Esophagus mucosa (tissue), 1 donor: ENCODE measurements at regions not wholly inside any gene's neighbourhood (a gene's known extent, or its start where the extent isn't known, plus 50 kb on each side); places are given as distances from the start of the nearest gene placed in this dataset.
A peak's percentile ranks its signal among the peaks of the same experiment; 100 is the strongest.

Experiments
- ATAC-seq: fragments of 200-7000 bp; cut with Tn5 transposase; one replicate; pipeline ENCODE4 v1.9.1; 2020
- donor health status: DM: yes; HTN: yes; CAD: no.

DNA sequence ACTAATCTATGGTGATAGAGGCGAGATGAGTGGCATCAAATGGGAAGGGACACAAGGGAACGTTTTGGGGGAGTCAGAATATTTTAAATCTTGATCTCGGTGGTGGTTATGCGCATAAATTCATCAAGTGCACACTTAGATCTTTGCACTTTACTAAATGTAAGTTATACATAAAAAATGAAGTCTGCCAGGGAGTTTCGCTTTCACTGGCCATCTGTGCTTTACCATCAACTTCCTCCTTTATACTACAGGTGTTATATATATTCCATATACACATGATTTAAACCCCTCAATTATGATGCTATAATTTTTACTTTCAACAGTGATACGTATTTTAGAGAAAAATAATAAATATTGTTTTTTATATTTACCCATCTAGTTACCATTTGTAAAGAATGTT is 97.6 kb upstream of the AKIRIN2 start:
- no peak for ATAC-seq

DNA sequence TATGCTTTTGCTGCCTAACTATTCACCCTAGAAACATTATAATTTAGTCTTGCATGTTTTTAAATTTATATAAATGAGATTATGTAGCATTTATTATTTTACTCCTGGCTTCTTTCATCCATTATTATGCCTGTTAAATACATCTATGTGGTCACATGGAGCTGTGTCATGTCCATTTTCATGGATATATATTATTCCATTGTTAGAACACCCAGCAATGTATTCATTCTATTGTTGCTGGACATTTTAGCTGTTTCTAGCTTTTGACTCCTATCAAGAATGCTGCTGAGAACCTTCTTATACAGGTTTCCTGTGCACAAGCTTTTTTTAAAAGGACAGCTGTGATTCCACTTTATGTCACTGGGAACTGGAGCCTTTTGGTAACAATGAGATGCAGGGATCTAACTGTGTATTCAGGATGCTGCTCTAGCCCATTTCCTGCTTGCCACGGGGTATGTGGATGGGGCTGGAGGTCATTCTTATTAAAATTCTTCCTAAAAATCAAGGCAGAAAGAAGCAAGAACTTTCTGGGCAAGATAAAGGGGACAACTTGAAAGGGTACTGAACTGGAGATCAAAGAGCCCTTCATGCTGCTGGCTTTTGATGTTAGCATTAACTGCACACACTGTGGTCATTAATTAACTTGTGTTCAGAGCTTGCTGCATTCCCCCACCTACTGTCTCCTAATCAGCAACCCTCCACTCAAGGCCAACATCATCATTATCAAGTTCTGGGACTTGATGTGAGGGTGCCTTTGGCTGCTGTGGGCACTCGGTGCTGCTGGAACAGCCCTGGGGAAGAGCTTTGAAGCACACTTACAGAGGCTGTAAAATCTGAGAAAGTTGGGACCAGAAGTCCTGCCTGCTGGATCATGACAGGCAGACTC is 96.6 kb upstream of the AKIRIN2 start:
- no peak for ATAC-seq

DNA sequence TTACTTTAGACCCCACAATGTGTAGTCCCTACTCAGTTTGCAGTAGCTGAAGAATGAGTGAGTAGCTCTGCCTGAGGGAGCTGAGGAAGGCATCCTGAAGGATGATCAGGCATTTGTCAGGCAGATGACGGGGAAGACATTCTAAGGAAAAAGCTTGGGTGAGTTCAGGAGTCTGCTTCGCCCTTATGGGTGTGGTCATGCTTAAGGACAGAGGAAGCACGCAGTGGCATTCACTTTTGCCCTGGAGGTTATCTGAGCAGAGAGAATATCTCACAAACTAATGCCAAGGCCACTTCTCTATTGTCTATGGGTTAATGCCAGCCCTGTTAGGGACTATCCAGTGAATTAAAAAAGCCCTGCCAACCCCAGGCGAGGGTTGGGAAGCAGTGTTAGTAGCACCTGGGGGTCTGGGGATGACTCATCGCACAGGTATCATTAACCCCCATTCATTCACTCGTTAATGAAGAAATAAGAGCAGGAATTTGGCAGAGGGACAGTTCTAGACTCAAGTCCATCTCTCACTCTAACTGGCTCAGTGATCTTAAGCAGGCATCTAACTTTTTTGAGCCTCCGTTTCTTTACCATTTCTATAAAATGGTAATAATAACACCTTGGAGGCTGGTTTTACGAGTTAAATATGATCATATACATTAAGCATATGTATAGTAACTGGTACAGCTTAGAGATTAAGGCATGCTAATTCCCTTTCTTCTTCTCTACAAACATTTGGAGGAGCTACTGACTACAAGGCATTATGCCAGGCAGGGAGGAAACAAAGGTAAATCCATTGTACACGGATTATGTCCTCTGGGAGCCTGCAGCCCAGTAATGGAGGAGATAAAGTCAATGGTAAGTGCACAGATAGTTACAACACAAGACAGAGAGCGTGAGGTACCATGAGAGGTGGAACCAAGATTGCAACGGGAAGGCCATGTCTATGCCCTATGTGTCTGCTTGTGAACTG is 93.2 kb upstream of the AKIRIN2 start:
- peak; percentile 70 for ATAC-seq

DNA sequence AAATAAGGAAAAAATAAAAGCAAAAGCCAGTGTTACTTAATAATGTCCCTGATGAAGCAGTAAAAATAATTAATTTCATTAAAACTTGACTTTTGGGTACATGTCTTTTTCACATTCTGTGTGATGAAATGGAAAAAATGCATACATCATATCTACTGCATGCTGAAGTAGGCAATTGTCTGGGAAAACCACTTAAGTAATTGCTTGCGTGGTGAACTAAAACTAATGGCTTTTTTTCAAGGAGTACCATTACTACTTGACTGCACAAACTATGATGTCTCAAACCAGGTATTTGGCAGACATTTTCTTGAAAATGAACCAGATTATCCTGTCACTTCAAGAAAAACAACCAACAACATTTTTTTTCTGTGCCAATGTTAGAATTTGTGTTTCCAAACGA is 91.3 kb upstream of the AKIRIN2 start:
- no peak for ATAC-seq

DNA sequence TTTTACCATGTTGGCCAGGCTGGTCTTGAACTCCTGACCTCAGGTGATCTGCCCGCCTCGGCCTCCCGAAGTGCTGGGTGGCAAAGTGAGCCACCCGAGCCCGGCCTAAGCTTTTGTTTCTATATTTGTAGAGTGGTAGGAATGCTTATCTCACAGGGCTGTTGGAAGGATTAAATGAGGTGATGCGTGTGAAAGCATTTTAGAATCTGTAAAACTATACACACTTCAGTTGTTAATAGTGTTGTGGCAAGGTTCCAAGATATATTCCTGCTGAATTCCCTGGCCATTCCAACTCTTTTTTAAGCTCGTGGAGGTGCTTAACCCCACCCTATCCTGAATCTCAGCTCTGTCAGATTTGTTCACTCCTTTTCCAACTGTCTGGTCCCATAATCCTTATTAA is 89.9 kb upstream of the AKIRIN2 start:
- no peak for ATAC-seq

DNA sequence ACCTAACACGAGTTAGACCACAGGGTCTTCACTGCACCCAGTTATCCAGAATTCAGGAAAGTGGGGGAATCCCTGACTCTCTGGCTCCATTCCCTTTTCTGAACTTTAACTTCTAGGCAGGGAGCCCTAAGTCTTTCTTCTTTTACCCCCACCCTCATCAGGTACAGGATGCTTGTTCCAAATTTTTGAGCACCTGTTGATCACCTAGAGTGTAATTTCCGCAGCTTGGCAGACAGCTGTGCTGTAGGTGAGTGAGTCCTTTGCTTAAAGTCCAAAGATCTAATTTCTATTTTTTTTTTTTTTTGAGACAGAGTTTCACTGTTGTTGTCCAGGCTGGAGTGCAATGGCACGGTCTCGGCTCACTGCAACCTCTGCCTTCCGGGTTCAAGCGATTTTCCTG is 89.5 kb upstream of the AKIRIN2 start:
- ATAC-seq: no peak

DNA sequence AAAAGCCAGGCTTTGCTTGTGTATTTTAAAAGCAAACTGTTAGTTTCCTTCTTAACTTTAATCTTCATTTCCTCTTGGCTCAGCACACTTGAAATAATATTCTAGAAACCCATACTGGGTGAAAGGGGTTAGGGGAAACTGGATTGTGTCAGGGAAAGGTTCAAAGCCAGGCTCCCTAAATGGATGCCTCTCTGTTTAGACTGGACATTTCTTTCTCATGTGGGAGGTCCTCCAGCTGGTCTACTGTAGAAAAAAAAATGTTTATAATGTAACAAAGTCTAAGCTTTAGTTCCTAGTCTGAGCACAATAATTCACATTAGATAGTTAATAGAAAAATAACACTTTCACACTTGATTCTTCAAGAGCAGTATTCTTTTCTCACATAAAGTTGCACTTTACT is 89.0 kb upstream of the AKIRIN2 start:
- ATAC-seq: no peak

DNA sequence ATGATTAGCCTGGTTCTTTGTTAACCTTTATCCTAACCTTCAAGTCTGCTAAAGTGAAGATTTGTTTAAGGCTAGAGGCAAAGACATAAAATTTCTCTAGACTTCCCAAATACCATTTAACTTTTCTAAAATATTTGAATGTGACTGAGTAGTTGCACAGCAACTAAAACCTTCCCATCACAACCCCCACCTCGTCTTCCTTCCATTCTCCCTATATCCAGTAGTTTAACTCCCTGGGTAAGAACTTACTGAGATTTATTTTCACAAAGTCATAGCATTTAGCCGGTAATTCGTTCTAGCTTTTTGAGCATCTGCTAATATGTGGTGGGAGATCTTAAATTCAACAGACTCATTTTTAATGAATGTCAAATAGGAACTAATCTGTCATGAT is 87.9 kb upstream of the AKIRIN2 start:
- no peak for ATAC-seq

DNA sequence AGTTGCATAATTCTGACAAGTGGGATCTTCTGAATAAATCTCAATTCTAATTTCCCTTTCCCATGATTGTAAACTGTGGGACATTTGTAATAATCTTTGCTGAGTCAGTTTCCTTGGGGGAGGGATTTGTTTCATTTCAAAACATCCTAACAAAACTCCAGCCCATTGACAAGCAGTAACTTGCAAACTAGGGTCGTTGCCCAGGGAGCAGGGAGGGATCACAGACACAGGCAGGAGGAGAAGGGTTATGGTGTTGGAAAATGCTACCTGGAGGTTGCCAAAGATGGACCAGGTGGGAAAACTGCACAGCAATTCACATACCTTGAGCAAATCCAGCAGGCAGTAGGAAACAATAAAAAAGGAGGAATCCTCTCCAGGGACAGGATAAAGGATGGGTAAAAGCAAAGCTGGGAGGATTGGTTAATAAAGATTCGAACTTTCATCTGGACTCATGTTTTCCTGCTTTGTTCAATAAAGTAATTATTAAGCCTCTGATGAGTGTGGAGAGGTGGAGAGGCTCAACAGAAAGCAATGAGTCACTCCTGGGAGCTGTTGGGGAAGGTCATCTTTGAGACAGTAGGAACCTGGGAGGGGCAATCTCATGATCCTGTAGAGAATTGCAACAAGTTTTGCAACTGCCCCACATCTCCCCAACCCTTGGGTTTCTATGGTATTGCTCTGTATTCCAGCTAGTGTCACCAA is 87.3 kb upstream of the AKIRIN2 start:
- peak; percentile 98 for ATAC-seq

DNA sequence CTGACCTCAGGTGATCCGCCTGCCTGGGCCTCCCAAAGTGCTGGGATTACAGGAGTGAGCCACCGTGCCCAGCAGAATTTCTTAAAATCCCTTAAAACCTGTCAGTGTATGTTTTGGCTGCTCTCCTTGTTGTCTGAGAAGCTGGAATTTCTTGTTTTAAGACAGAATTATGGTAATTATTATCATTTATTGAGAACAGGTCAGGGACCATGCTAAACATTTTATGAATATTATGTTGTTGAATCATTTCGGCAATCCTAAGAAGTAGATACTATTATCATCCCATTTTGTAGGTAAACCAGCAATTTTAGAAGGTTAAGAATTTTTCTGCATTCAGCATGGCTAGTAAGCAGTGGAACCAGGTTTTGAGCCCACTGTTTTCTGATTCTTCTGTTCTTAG is 86.1 kb upstream of the AKIRIN2 start:
- no peak for ATAC-seq

DNA sequence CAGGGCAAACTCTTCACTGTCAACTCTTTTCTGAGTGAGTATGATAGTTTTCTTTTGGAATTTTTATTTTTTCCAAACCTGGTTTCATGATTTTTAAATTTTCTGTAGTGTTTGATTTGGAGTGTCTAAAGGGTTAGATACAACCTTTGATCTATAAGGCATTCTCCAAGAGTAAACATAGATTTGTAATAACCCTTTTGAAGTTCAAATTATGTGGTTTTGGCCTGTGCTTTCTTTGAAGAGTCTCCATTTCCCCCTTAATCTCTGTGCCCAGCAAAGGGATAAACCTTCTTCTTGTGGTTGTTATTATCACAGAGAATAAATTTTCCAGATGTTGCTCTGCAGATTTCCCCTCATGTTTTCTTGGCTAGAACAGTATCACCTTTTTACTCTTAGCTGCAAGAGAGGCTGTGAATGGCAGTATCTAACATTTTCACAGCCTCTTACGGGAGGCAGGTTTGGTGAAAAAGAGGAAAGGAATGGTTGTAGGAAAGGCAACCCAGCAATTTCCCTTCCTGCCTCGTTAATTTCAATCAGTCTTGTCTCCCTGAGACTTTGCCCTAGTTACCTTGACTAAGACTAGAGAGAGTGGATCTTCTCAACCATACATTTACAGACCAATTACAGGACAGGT is 83.3 kb upstream of the AKIRIN2 start:
- ATAC-seq: no peak

DNA sequence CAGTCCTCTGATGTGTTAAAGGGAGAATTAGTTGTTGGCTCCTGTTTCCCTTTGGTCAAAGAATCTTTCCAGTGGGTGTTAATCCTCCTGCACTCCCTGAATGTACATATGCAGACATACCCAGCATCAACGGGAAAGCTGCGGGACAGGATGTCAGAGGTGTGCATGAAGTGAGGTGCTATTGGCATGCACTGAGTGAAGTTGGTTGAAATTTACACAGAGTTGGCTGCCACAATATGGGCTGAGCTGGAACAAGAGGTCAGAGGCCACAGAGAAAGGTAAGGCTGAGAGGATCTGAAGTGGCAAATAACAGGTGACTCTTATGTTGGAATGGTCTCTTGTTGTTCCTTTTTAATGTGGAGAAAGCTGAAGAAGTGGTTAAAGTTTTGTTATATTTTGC is 82.7 kb upstream of the AKIRIN2 start:
- no peak for ATAC-seq

DNA sequence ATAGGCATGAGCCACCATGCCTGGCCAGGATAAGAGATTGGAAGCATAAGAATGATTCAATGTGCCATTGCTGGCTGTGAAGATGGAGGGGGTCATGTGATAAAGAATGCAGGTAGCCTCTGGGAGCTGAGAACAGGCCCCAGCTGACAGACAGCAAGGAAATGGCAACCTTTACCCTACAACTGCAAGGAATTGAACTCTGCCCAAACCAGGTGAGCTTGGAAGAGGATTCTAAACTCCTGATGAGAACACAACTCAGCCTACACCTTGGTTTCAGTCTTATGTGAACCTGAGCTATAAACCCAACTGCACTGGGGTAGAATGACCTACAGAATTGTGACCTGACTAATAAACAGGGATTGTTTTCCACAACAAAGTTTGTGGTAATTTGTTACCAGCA is 82.0 kb upstream of the AKIRIN2 start:
- no peak for ATAC-seq

DNA sequence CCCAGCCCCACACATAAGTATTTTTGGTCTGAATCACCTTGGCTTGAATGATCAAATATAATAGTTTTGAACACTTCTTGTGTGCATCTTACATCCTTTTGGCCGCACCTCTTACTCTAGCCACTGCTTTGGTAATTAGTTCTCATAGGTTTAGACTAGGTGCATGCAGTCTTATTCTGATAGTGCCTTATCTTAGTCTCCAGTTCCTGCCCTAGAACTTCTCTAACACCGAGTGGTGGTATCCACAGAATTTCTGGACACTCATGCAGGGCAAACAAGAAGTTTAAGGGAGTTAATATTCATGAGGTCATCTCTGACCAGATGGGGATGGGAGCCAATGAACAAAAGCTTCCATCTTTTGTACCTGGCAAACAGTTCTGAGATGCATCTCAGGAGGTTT is 77.5 kb upstream of the AKIRIN2 start:
- ATAC-seq: no peak

DNA sequence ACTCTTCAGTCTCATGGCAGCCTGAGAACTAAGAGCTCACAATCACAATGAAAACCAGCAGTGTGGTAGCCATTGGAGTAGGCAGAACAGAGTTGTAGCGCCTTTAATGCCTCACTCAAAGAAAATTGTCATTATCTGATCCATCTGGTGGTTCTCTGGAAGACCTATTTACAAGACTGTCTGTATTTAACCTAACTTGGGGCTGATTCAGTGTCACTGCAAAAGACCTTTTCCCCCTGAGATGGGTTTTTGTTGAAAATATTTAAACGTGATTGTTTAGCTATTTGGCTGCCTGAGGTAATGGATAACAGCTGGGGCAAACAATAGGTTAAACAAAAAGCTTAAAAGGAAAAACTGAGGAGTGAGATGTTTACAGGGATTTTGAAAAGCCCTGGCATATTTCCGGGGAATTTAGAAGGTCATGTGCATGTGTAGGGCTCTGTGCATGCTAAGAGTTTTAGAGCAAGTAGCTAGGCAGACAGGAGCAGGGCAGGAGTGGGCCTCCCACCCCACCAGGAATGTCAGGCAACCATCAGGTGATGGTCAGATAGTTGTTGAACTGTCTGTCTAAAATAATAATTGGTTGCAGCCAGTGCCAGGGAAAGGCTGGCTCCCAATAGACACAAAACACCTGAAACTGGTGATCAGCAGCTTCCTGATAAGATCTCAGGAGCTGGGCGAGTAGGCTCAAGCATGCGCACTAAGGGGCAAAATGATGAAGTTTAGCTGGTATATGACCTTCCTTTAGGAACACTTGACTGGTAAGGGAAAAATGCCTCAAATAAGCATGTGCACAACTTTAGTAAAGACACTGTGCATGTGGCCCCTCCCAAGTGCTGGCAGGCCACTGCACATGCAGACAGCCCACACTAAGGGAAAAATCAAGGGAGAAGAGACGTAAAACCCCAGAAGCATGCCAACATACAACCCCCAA is 70.8 kb upstream of the AKIRIN2 start:
- ATAC-seq: no peak

DNA sequence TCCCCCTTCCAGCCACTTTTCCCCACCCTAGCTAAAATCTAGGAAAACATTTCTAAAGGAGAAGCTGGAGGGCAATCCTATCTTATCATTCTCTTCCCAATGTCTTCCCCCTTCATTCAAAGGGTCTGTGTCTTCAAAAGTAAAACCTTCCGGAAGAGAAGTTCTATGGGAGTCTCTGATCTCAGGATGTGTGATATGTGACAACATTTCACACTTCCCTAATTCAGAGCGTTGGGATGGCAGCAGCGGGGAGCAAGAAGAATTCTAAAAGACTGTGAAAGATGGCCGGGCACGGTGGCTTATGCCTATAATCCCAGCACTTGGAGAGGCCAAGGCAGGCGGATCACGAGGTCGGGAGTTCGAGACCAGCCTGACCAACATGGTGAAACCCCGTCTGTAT is 65.4 kb upstream of the AKIRIN2 start:
- no peak for ATAC-seq

DNA sequence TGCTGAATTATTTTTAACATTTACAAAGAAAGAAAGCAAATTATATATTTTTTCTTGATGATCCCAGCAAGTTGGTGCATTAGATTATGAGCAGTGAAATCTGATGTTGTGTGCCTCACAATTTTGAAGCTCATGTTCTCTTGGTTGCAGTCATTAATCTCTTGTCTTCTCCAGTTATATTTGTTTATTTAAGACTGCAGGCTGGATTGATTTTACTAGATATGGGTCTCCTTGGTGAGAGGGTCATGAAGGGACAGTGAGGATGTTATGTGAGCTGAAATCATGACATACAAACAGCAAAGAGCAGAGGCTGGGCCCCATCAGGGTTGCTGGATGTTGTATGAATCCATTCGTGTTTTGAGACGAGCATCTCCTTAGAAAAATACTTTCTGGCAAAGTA is 64.2 kb upstream of the AKIRIN2 start:
- no peak for ATAC-seq

DNA sequence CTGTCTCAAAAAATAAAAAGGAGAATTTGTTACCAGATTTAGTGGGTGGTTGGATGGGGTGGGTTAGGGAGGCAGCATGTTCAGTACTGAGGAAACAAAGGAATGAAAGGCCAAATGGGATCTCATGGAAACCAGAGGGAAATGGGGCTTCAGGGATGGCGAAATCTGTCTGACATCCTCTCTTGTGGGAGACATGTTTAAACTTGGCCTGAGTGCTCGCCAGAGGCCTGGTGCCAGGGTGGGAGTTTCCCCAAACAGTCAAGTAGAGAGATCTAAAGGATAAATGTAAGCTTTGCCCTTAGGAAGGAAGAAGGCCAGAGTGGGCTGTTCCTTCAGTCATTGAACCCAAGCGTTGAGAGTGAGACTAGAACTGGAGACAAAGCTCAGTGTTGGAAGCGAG is 61.9 kb upstream of the AKIRIN2 start:
- ATAC-seq: no peak

DNA sequence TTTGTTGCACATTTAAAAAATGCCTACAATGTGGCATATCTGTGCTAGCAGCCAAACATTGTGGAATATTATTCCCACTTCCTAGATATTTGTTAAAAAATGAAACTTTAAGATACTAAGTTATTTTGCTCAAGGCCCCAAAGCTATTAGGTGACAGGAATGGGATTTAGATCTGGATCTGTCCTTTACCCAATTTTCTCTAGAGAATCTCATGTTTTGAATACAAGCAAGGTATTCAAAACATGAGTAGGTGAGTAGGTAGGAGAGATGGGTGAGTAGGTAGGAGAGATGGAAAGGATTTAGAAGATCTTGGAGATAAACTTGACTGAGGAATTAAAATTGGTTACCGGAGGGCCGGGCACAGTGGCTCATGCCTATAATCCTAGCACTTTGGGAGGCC is 61.2 kb upstream of the AKIRIN2 start:
- no peak for ATAC-seq

DNA sequence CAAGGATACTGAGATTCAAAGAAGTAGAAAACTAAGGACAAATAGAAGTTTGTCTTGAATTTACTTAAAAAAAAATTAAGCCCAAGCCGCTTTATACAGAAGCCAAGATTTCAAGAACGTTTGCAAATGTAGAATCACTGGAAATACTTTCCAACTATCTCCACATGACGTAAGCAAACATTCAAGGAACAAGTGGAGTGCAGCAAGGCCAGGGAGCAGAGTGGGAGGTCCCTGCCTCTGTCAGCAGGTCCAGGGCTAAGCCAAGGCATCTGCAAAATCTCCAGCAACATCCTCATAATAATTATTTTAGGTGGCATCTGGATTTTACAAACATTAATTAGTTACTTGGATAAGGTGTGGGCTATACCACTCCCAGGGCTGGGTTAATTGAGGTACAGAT is 60.1 kb upstream of the AKIRIN2 start:
- ATAC-seq: no peak

DNA sequence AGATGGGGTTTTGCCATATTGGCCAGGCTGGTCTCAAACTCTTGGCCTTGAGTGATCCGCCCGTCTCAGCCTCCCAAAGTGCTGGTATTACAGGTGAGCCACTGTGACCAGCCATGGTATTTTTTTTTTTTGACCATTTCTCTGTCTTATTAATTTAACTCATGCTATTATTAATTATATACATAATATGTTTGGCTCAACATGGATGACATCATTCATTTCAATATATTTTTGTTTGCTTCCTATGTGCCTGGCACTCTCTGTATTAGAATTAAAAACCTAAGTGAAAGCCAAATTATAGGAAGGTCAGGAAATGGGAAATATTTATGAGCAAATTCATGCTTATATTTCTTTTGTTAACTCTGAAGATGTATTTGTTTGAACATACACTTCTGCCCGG is 55.8 kb upstream of the AKIRIN2 start:
- ATAC-seq: no peak

DNA sequence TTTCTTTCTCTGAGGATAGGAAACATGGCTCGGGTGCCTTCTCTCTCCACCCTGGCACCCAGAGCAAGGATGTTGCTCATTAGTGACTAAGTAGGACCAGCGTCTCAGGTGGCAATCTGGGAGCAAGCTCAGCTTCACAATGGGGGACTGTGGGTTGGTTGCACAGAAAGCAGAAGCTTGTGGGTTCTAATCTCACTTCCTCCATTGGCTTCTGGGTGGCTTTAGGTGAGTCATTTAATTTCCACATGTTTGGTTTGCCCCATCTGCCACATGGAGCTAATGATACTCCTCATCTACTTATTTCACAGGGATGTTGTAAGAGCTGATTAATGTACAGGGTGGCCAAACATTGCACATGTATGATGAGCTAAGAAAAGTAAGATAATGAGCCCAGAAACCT is 54.8 kb upstream of the AKIRIN2 start:
- ATAC-seq: peak; percentile 80
